ENCODE measurements at regions not wholly inside any gene's neighbourhood (a gene's known extent, or its start where the extent isn't known, plus 50 kb on each side); places are given as distances from the start of the nearest gene placed in this dataset.

- Histone ChIP-seq H3K27ac (no peak overlapping the region), H3K4me3 (ENCODE audit: low read depth, low read length) (no peak overlapping the region)
- no peak for TF ChIP-seq CTCF (IDR thresholded peaks at IDR 0.05)
These were observed 302.7 kb upstream of the IRX3 start for GRCh38 chr16:54589326-54589725.

GRCh38 chr16:54588026-54588425 lies 301.4 kb upstream of the IRX3 start:
- H3K9me3 ChIP-seq (ENCODE audit: control insufficient read depth, low read length), result no peaks in the 10 kb centered on the region
- no peak for TF ChIP-seq CTCF (IDR thresholded peaks at IDR 0.05)
- H3K27me3 ChIP-seq (ENCODE audit: control insufficient read depth, insufficient read depth, low read length), result no peaks in the 10 kb centered on the region
- no peak overlapping the region for H3K9ac ChIP-seq
- no peaks in the 10 kb centered on the region for H3K4me1 ChIP-seq
- no peak overlapping the region for H3K4me2 ChIP-seq (ENCODE audit: low read length)
- H3K79me2 ChIP-seq, result no peaks in the 10 kb centered on the region
- H3K4me3 ChIP-seq (ENCODE audit: low read depth, low read length), result no peak overlapping the region
- H2AFZ ChIP-seq, result no peak overlapping the region
- no peak overlapping the region for H3K27ac ChIP-seq
- no peaks in the 10 kb centered on the region for H3K36me3 ChIP-seq (ENCODE audit: control insufficient read depth, insufficient read depth, low read length)

More at GRCh38 chr16:54589326-54589725, 302.7 kb upstream of the IRX3 start:
- H3K27me3 ChIP-seq (ENCODE audit: control insufficient read depth, insufficient read depth, low read length), result no peaks in the 10 kb centered on the region
- no peaks in the 10 kb centered on the region for H3K9me3 ChIP-seq (ENCODE audit: control insufficient read depth, low read length)
- no peak overlapping the region for H3K4me2 ChIP-seq (ENCODE audit: low read length)
- H2AFZ ChIP-seq, result no peak overlapping the region
- H3K79me2 ChIP-seq, result no peaks in the 10 kb centered on the region
- no peaks in the 10 kb centered on the region for H3K36me3 ChIP-seq (ENCODE audit: control insufficient read depth, insufficient read depth, low read length)
- H3K4me1 ChIP-seq, result no peaks in the 10 kb centered on the region
- no peak overlapping the region for H3K9ac ChIP-seq

GRCh38 chr16:54587176-54587515 lies 300.6 kb upstream of the IRX3 start:
- Histone ChIP-seq H2AFZ (no peak overlapping the region), H3K4me2 (ENCODE audit: low read length) (no peak overlapping the region), H3K36me3 (ENCODE audit: control insufficient read depth, insufficient read depth, low read length) (no peaks in the 10 kb centered on the region), H3K79me2 (no peaks in the 10 kb centered on the region), H3K4me3 (ENCODE audit: low read depth, low read length) (no peak overlapping the region), H3K27me3 (ENCODE audit: control insufficient read depth, insufficient read depth, low read length) (no peaks in the 10 kb centered on the region), H3K9ac (no peak overlapping the region), H3K4me1 (no peaks in the 10 kb centered on the region), H3K9me3 (ENCODE audit: control insufficient read depth, low read length) (no peaks in the 10 kb centered on the region), H3K27ac (no peak overlapping the region)
- no peak for TF ChIP-seq CTCF (IDR thresholded peaks at IDR 0.05)

GRCh38 chr16:54586474-54587175 lies 300.0 kb upstream of the IRX3 start:
- H3K4me2 ChIP-seq (ENCODE audit: low read length), result no peak overlapping the region
- H3K9ac ChIP-seq, result no peak overlapping the region
- H3K4me3 ChIP-seq (ENCODE audit: low read depth, low read length), result no peak overlapping the region
- H3K36me3 ChIP-seq (ENCODE audit: control insufficient read depth, insufficient read depth, low read length), result no peaks in the 10 kb centered on the region
- H3K4me1 ChIP-seq, result no peaks in the 10 kb centered on the region
- no peak overlapping the region for H3K27ac ChIP-seq
- H3K9me3 ChIP-seq (ENCODE audit: control insufficient read depth, low read length), result no peaks in the 10 kb centered on the region
- no peaks in the 10 kb centered on the region for H3K27me3 ChIP-seq (ENCODE audit: control insufficient read depth, insufficient read depth, low read length)
- no peaks in the 10 kb centered on the region for H3K79me2 ChIP-seq
- no peak for TF ChIP-seq CTCF (IDR thresholded peaks at IDR 0.05)
- H2AFZ ChIP-seq, result no peak overlapping the region

GRCh38 chr16:54585998-54586340 lies 299.4 kb upstream of the IRX3 start:
- Histone ChIP-seq H2AFZ (no peak overlapping the region), H3K9me3 (ENCODE audit: control insufficient read depth, low read length) (no peaks in the 10 kb centered on the region), H3K4me2 (ENCODE audit: low read length) (no peak overlapping the region), H3K9ac (no peak overlapping the region), H3K27ac (no peak overlapping the region), H3K36me3 (ENCODE audit: control insufficient read depth, insufficient read depth, low read length) (no peaks in the 10 kb centered on the region), H3K27me3 (ENCODE audit: control insufficient read depth, insufficient read depth, low read length) (no peaks in the 10 kb centered on the region), H3K79me2 (no peaks in the 10 kb centered on the region), H3K4me3 (ENCODE audit: low read depth, low read length) (no peak overlapping the region), H3K4me1 (no peaks in the 10 kb centered on the region)
- no peak for TF ChIP-seq CTCF (IDR thresholded peaks at IDR 0.05)
